Choroid plexus epithelial cell (primary cell): ENCODE measurements at regions not wholly inside any gene's neighbourhood (a gene's known extent, or its start where the extent isn't known, plus 50 kb on each side); places are given as distances from the start of the nearest gene placed in this dataset.
"Not testable (repeated sequence)": the region's sequence is repeated elsewhere in the genome, so short reads cannot be mapped to it uniquely, and the experiment has no call there.

Source experiments
- DNase-seq: peaks from one replicate; pipeline ENCODE4 v3.0.0-alpha.2; 2010; ENCODE audit warnings: low read depth
- H3K4me3 ChIP-seq: 2 replicates; pipeline ENCODE4 v1.5.1; 2011; ENCODE audit warnings: low read depth, mild to moderate bottlenecking, control low read depth, low read length, moderate library complexity
- TF ChIP-seq, protein P1 (sequence below): conservative IDR thresholded peaks from 2 replicates; pipeline ENCODE4 v1.5.1; 2011; ENCODE audit warnings: low read depth, mild to moderate bottlenecking, control low read depth, inconsistent platforms, low read length, moderate library complexity

DNA sequence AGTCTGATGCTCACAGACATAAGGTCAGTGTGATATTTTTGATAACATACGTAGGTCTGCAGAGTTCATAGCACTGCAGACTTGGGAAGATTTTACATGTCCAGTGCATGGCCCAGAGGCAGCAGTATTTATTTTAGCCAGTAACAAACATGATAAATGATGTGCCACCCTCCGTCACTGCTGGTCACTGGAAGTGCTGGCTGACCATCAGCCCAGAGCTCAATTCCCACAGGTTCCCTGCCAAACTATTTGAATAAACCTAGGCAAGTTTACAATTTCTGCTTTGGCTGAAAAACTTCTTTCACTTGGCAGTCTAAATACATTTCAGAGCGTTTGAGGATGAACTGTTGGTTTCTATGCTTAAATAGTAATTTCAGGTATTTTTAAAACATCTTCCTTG is 135.5 kb upstream of the EDNRB start:
- TF ChIP-seq, protein P1, sequence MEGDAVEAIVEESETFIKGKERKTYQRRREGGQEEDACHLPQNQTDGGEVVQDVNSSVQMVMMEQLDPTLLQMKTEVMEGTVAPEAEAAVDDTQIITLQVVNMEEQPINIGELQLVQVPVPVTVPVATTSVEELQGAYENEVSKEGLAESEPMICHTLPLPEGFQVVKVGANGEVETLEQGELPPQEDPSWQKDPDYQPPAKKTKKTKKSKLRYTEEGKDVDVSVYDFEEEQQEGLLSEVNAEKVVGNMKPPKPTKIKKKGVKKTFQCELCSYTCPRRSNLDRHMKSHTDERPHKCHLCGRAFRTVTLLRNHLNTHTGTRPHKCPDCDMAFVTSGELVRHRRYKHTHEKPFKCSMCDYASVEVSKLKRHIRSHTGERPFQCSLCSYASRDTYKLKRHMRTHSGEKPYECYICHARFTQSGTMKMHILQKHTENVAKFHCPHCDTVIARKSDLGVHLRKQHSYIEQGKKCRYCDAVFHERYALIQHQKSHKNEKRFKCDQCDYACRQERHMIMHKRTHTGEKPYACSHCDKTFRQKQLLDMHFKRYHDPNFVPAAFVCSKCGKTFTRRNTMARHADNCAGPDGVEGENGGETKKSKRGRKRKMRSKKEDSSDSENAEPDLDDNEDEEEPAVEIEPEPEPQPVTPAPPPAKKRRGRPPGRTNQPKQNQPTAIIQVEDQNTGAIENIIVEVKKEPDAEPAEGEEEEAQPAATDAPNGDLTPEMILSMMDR, result no peak
- H3K4me3 ChIP-seq, result no peak overlapping the region
- no peak for DNase-seq

DNA sequence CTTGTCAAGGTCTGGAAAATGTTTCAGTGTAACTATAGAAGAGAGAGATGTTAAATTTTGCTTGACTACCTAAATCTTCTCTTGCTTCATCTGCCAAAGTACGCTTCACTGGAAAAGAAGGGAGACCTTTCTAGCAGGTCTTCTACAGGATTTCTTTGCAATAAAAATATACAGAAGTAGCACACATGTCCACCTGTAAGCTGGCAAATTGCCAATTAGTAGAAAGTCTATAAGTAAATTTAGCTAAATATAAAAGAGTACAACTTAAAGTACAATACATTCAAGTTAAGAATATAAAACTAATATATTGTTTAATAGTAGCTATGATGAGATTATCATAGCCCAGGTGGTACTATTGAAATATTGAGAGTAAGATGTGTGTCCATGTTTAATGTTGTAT is 128.5 kb upstream of the EDNRB start:
- no peak for DNase-seq
- no peak overlapping the region for H3K4me3 ChIP-seq
- TF ChIP-seq, protein P1, result no peak

DNA sequence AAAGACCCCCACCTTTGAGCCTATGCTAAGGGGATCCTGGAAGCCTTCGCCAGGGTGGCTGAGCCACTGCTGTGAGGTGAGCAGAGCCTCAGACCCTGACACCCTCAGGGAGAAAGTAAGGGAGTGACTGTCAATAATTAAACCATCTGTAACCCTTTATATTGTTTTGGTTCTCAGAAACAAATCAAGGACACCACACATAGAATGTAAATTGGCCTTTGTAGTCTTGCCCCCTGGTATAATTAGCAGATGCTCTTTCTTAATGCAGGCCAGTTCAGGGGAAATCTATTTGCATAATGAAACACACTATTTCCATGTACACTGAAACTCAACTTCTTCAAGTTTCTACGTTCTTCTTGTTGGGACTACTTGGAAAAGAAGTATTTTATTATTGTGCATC is 127.7 kb upstream of the EDNRB start:
- TF ChIP-seq, protein P1, result no peak
- no peak for DNase-seq
- H3K4me3 ChIP-seq, result no peak overlapping the region

GRCh38 chr13:78045916-78046315 is 127.3 kb upstream of the EDNRB start:
- H3K4me3 ChIP-seq, result no peak overlapping the region
- TF ChIP-seq, protein P1, result no peak
- DNase-seq, result no peak

DNA sequence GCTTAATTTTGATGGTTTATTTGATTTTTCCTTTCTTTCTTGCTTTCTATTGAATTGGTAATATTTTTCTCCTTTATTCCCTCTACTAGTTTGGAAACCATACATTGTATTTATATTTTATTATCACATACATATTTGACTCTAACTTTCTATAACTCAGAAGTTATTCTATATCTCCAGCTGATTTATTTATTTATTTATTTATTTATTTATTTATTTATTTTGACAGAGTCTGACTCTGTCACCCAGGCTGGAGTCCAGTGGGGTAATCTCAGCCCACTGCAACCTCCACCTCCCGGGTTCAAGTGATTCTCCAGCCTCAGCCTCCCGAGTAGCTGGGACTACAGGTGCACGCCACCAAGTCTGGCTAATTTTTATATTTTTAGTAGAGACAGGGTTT is 122.7 kb upstream of the EDNRB start:
- DNase-seq, H3K4me3 ChIP-seq: not testable (repeated sequence)

DNA sequence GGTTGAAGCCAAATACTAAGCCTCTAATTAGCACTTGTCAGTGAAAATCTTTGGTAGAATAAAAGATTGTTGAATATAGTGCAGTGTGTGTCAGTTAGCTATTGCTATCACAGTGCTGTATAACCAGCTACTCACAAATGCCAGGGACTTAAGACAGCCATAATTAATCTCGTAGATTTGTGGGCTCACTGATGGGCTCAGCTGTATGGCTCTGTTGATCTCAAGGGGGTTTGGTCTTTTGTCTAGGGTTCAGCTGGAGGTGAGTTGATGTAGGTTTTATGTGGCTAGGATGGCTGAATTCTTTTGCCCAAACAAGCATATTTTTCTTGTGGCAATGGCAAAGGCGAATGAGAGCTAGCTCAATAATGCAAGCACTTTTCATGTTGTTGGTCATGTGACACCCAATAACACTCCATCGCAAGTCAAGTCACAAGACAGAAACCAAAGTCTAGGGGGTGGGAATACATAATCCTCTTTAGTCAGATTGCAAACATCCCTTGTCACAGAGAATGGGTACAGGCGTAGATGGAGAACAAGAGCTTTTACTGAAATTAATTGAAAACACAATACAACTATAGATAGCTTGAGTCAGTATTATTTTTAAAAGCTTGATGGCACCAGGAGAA is 121.7 kb upstream of the EDNRB start:
- TF ChIP-seq, protein P1, result no peak
- no peak overlapping the region for H3K4me3 ChIP-seq

GRCh38 chr13:78036841-78037240 is 118.2 kb upstream of the EDNRB start:
- H3K4me3 ChIP-seq, result no peak overlapping the region
- peak; percentile 2 for DNase-seq
- TF ChIP-seq, protein P1, result no peak

More for the DNA sequence above, 121.7 kb upstream of the EDNRB start:
- no peak for DNase-seq
